ENCODE measurements at regions not wholly inside any gene's neighbourhood (a gene's known extent, or its start where the extent isn't known, plus 50 kb on each side); places are given as distances from the start of the nearest gene placed in this dataset.

GRCh38 chr10:129274748-129275474 is 192.1 kb upstream of the MGMT start:
- TF ChIP-seq CTCF (conservative IDR thresholded peaks at IDR 0.05) = no peak
- H3K27ac ChIP-seq = no peak overlapping the region

GRCh38 chr10:129275886-129276285 is 191.2 kb upstream of the MGMT start:
- no peak for TF ChIP-seq CTCF (conservative IDR thresholded peaks at IDR 0.05)
- H3K27ac ChIP-seq = no peak overlapping the region

GRCh38 chr10:129277084-129277483 is 190.0 kb upstream of the MGMT start:
- no peak overlapping the region for H3K27ac ChIP-seq
- TF ChIP-seq CTCF (conservative IDR thresholded peaks at IDR 0.05) = no peak

- no peak overlapping the region for H3K27ac ChIP-seq
- TF ChIP-seq CTCF (conservative IDR thresholded peaks at IDR 0.05) = no peak
Measured at GRCh38 chr10:129277841-129278240, 189.2 kb upstream of the MGMT start.

GRCh38 chr10:129278686-129279085 is 188.4 kb upstream of the MGMT start:
- H3K27ac ChIP-seq = no peak overlapping the region
- no peak for TF ChIP-seq CTCF (conservative IDR thresholded peaks at IDR 0.05)

GRCh38 chr10:129279446-129280154 is 187.4 kb upstream of the MGMT start:
- TF ChIP-seq CTCF (conservative IDR thresholded peaks at IDR 0.05) = no peak
- no peak overlapping the region for H3K27ac ChIP-seq

- no peak for TF ChIP-seq CTCF (conservative IDR thresholded peaks at IDR 0.05)
- H3K27ac ChIP-seq = no peak overlapping the region
Measured at GRCh38 chr10:129280155-129280502, 186.9 kb upstream of the MGMT start.
